ENCODE measurements at regions not wholly inside any gene's neighbourhood (a gene's known extent, or its start where the extent isn't known, plus 50 kb on each side); places are given as distances from the start of the nearest gene placed in this dataset.
"Not testable (repeated sequence)": the region's sequence is repeated elsewhere in the genome, so short reads cannot be mapped to it uniquely, and the experiment has no call there.

- no peak for DNase-seq
These were observed 112.5 kb downstream of the RRAGC start for GRCh38 chr1:38746941-38747600.

DNA sequence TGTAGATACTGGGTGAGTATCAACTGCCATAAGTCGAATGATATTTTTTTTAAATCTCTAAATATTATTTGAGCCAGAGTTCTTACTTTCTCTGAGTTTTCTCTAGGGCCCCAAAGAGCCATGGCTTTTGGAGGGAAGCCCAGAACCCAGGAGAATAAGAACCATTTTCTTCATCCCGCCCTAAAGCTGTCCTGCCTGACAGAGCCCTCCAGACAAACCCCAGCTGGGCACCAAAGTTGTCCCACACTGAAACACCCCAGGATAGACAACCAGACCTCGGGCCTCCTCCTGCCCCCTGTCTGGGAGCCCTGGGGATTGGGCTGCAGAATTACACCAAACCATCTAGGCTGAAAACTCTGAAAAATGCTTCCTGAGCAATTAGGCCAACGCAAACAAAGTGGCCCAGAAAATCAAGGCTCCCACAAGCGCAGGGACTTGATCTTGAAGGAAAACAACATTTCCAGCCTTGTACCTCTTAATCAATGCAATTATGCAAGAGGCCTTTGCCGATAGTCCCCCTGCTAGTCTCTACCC is 113.1 kb downstream of the RRAGC start:
- no peak for DNase-seq

DNA sequence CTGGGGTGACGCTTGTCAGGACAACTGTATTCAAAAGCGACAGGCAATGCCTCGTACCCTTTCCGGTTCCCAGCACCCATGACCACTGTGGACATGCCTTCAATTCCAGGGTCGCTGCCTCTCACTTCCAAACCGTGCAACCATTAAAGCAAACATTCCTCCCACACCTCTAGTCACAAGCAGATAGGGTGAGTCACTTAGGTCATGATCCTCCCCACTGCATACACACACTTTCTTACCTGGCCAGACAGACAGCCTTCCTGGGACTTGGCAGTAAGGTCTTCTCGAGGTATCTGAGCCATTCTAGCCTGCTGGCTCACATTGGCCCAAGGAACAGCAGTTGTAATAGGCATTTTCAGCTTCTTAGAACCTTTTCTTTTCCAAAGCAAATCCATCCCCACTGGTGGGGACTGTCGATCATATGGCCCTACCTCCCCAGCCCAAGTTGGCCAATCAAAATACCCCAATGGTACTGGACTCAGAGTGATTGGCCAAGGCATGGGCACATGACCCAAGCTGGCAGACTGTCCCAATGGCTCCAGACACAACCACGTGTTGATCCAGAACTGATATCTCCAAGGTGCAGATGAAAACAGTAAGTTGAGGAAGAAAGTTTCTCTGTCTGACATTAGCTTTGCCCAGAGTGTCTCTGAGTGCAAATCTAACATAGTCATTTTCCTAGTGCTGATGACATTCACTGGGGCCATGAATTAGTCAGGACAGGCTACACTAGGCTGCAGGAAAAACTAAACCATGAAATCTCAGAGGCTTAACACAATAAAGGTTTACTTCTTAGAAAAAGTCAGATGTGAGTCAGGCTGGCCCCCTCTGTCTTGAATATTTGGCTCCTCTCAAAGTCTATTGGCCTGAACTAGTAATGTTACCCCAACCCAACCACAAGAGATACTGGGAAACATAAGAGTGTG is 113.8 kb downstream of the RRAGC start:
- no peak for DNase-seq

GRCh38 chr1:38744452-38745350 is 114.9 kb downstream of the RRAGC start:
- DNase-seq = no peak

DNA sequence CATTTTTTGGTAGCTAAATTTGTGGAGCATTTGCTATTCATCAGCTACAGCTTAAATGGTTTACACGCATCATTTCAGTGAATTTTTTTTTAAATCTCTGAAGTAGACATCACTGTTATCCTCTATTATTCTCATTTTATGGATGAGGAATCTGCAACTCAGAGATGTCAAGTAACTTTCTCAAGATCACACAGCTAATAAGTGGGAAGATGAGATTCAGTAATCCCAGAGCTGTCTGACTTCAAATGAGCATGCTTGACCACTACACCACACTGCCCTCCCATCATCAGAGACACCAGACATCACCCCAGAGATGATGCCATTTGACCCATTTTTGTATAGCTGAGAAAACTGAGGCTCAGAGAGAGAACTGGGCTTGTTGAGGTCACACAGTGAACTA is 116.4 kb downstream of the RRAGC start:
- DNase-seq = no peak

- no peak for DNase-seq
These were observed 118.2 kb downstream of the RRAGC start for GRCh38 chr1:38741341-38741740.

GRCh38 chr1:38740487-38740886 is 119.1 kb downstream of the RRAGC start:
- no peak for DNase-seq

DNA sequence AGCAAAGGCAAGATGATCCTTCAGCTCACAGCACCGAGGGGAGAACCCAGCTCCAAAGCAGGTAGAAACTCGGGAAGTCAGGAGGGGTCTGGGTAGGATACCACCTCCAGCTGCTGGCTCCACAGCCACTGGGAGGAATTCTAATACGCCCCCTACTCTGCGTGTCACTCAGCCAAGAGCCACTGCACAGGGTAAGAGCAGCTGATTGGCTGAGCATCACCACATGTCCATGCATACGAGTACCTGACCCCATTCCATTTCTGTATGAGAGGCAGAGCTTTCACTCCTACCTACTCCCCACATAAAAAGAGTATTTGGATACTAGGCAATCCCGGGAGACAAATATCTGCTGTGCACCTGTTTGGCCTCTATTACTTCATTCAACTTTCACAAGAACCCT is 121.4 kb downstream of the RRAGC start:
- no peak for DNase-seq

- DNase-seq = no peak
These were observed 123.2 kb downstream of the RRAGC start for GRCh38 chr1:38736399-38736798.

DNA sequence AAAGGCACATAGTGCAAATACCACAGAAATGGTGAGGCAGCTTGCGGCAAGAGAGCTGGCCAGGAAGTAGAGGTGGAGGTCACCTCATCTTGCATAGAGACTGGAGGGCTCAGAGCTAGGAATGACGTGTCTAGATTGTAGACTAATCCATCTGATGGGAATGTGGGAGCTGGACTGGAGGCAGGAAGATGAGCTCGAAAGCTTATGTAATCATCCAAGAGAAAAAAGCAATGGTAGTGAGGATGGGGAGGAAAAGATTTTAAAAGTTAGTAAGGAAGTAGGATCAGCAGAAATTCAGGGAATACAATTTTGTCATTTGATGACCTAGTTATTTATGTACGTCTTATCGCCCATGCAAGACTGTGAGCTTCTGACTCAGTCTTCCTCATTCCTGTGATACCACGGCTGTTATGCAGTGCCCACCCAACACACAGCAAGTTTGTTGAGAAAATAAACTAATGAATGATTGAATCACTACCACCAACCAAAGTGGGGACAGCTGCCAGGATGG is 123.9 kb downstream of the RRAGC start:
- no peak for DNase-seq

- no peak for DNase-seq
These were observed 125.8 kb downstream of the RRAGC start for GRCh38 chr1:38733761-38734160.

GRCh38 chr1:38730511-38731397 is 128.8 kb downstream of the RRAGC start:
- no peak for DNase-seq

- DNase-seq = no peak
These were observed 131.0 kb downstream of the RRAGC start for GRCh38 chr1:38728585-38728908.

DNA sequence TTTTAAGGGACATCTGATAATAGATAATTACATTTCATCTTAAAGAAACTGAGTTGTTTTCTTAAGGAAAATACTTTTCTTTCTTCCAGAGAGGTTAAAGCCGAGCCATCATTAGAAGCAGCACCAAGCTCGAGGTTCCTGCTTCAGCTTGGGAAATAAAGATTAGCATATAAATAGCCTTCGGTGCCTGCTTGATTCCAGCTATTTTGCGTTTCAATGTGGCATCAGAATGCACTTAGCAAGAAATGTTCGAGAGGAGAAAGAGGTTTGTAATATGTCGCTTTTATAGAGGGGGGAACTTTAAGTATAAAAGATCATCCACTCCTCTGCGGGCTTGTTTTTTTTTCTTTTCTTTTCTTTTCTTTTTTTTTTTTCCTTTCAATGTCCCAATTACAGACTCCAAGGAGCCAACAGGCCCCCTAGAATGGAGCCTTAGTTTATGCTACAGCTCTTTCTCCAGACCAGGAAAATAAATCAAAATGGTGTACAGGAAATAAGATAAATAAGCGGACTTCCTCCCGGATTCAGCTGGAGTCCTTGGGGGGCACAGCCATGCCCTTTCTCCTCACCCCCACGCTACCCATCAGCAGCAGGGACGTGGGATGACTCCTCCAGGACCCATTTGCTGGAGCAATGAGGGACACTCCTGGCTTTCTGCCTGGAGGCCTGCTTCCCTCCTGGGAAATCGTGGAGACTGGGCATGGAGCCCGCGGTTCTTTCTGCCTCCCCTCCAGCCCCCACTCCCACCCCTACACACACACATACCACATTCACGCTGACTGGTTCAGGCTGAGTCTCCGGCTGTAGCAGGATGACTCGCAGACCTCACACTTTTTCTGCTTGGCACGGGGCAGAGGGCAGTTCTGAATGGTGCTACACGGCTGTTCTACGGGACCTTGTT is 131.6 kb downstream of the RRAGC start:
- no peak for DNase-seq

GRCh38 chr1:38725321-38725961 is 134.1 kb downstream of the RRAGC start:
- DNase-seq = not testable (repeated sequence)

- DNase-seq = no peak
These were observed 135.1 kb downstream of the RRAGC start for GRCh38 chr1:38724160-38725131.

DNA sequence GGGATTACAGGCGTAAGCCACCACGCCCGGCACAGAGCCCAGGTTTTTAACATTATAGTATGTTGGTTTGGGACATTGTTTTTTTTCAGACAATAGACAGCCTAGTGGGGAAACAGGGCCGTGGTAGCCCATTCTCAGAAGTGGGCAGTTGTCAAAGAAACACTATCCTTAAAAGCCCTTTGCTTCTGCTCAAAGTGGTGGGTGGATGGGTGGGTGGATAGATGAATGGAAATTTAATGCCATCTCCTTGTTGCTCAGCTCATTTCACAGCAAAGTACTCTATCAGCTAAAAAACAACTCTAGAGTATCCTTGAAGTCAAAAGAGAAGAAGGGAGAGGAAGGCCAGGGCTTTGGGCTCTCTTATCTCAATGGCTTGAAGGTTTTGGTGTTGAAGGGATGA is 137.8 kb downstream of the RRAGC start:
- no peak for DNase-seq

DNA sequence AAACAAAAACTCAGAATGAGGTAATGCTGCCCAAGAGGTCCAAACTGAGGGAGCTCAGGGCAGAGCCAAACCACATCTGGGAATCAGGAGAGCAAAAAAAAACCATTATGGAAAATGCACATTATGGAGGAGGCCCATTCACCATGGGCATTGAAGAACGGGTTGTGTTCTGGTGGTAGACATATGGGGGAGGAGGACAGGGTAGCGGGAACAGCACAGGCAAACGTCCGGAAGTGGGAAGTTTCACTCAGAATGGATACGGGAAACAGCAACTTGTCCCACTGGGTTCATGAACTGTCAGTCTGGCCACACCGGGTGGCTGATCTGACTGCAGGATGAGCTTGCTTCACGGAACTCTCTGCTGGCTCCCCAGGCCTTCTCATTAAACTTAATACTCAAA is 139.7 kb downstream of the RRAGC start:
- DNase-seq = no peak

- no peak for DNase-seq
These were observed 141.5 kb downstream of the RRAGC start for GRCh38 chr1:38718031-38718430.

Data from NK-92 treated with Interleukin-12 subunit alpha and Interleukin-12 subunit beta, amount 100 ng/mL, for 24 hours (cell line).